WTC11 (cell line): ENCODE measurements at regions not wholly inside any gene's neighbourhood (a gene's known extent, or its start where the extent isn't known, plus 50 kb on each side); places are given as distances from the start of the nearest gene placed in this dataset.

ENCODE experiments used
- ATF1 ChIP-seq: sonication (generic); formaldehyde crosslinking; IDR thresholded peaks from 2 replicates; pipeline ENCODE4 v1.8.1; 2023; ENCODE audit warnings: mild to moderate bottlenecking, moderate library complexity, missing genetic modification reagents
- CREB1 ChIP-seq: sonication (generic); formaldehyde crosslinking; IDR thresholded peaks from 2 replicates; pipeline ENCODE4 v1.8.0; 2023; ENCODE audit warnings: mild to moderate bottlenecking, missing genetic modification reagents
- FOXJ3 ChIP-seq: sonication (generic); formaldehyde crosslinking; IDR thresholded peaks from 2 replicates; pipeline ENCODE4 v1.9.0; 2021; ENCODE audit warnings: missing genetic modification reagents, mild to moderate bottlenecking, borderline replicate concordance
- FOXP1 ChIP-seq: sonication (generic); formaldehyde crosslinking; IDR thresholded peaks from 2 replicates; pipeline ENCODE4 v1.8.0; 2022; ENCODE audit warnings: missing genetic modification reagents, mild to moderate bottlenecking, moderate library complexity, borderline replicate concordance
- IRF2 ChIP-seq: sonication (generic); formaldehyde crosslinking; IDR thresholded peaks from 2 replicates; pipeline ENCODE4 v1.8.0; 2022; ENCODE audit warnings: low read depth, missing genetic modification reagents, borderline replicate concordance
- JUN ChIP-seq: sonication (generic); formaldehyde crosslinking; IDR thresholded peaks from 2 replicates; pipeline ENCODE4 v1.8.0; 2023; ENCODE audit warnings: mild to moderate bottlenecking, missing genetic modification reagents
- NR1H2 ChIP-seq: sonication (generic); formaldehyde crosslinking; IDR thresholded peaks from 2 replicates; pipeline ENCODE4 v1.9.0; 2021; ENCODE audit warnings: mild to moderate bottlenecking, moderate library complexity, missing genetic modification reagents
- SMAD4 ChIP-seq: sonication (generic); formaldehyde crosslinking; IDR thresholded peaks from 2 replicates; pipeline ENCODE4 v1.8.0; 2022; ENCODE audit warnings: mild to moderate bottlenecking, missing genetic modification reagents
- ZNF263 ChIP-seq: sonication (generic); formaldehyde crosslinking; IDR thresholded peaks from 2 replicates; pipeline ENCODE4 v1.8.1; 2022; ENCODE audit warnings: low read depth, mild to moderate bottlenecking, moderate library complexity, missing genetic modification reagents
- ZNF396 ChIP-seq: fragments of 250-450 bp; sonication (Bioruptor Pico); IDR thresholded peaks from 2 replicates; pipeline ENCODE4 v1.8.0; 2021; ENCODE audit warnings: mild to moderate bottlenecking, moderate library complexity, borderline replicate concordance
- TF ChIP-seq, protein P1 (sequence below): sonication (generic); formaldehyde crosslinking; IDR thresholded peaks from 2 replicates; pipeline ENCODE4 v1.8.1; 2023; ENCODE audit warnings: mild to moderate bottlenecking, moderate library complexity, missing genetic modification reagents
- TF ChIP-seq, protein P2 (sequence below): fragments of 200-600 bp; IDR thresholded peaks from 2 replicates; pipeline ENCODE4 v1.8.0; 2022; ENCODE audit warnings: antibody characterized with exemption
- TF ChIP-seq, protein P3 (sequence below): sonication (generic); formaldehyde crosslinking; IDR thresholded peaks from 2 replicates; pipeline ENCODE4 v1.8.0; 2022; ENCODE audit warnings: mild to moderate bottlenecking, missing genetic modification reagents
- TF ChIP-seq, protein P4 (sequence below): sonication (generic); formaldehyde crosslinking; IDR thresholded peaks from 2 replicates; pipeline ENCODE4 v1.8.1; 2022; ENCODE audit warnings: low read depth, missing genetic modification reagents, borderline replicate concordance

DNA sequence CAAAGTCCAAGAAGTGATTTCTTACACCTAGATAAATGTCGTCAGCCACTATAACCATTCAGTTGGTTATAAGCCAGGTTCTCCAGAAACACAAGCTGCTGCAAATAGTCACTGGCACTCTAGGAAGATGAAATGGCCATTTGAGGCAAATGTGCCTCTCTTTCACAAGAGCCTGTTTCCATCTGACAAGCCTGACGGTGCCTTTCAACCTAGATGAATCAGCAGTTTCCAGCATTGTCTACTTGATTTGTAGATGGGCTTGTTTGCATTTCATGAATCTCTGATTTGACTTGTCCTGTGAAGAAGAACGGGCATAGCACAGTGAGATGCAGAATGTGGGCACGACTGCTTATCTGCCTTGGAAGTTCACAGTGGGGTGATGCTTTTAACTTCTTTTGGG is 327.2 kb downstream of the LMO7 start:
- TF ChIP-seq ZNF263 (CRISPR knock-in tag) (no peak), JUN (CRISPR knock-in tag) (no peak), ATF1 (CRISPR knock-in tag) (no peak), ZNF396 (CRISPR knock-in tag) (no peak), FOXP1 (CRISPR knock-in tag) (no peak), IRF2 (CRISPR knock-in tag) (no peak), NR1H2 (no peak), SMAD4 (CRISPR knock-in tag) (no peak), CREB1 (CRISPR knock-in tag) (no peak), FOXJ3 (CRISPR knock-in tag) (no peak)
- TF ChIP-seq, protein P1, sequence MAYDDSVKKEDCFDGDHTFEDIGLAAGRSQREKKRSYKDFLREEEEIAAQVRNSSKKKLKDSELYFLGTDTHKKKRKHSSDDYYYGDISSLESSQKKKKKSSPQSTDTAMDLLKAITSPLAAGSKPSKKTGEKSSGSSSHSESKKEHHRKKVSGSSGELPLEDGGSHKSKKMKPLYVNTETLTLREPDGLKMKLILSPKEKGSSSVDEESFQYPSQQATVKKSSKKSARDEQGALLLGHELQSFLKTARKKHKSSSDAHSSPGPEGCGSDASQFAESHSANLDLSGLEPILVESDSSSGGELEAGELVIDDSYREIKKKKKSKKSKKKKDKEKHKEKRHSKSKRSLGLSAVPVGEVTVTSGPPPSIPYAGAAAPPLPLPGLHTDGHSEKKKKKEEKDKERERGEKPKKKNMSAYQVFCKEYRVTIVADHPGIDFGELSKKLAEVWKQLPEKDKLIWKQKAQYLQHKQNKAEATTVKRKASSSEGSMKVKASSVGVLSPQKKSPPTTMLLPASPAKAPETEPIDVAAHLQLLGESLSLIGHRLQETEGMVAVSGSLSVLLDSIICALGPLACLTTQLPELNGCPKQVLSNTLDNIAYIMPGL (CRISPR knock-in tag): no peak
- TF ChIP-seq, protein P2, sequence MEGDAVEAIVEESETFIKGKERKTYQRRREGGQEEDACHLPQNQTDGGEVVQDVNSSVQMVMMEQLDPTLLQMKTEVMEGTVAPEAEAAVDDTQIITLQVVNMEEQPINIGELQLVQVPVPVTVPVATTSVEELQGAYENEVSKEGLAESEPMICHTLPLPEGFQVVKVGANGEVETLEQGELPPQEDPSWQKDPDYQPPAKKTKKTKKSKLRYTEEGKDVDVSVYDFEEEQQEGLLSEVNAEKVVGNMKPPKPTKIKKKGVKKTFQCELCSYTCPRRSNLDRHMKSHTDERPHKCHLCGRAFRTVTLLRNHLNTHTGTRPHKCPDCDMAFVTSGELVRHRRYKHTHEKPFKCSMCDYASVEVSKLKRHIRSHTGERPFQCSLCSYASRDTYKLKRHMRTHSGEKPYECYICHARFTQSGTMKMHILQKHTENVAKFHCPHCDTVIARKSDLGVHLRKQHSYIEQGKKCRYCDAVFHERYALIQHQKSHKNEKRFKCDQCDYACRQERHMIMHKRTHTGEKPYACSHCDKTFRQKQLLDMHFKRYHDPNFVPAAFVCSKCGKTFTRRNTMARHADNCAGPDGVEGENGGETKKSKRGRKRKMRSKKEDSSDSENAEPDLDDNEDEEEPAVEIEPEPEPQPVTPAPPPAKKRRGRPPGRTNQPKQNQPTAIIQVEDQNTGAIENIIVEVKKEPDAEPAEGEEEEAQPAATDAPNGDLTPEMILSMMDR: no peak
- TF ChIP-seq, protein P3, sequence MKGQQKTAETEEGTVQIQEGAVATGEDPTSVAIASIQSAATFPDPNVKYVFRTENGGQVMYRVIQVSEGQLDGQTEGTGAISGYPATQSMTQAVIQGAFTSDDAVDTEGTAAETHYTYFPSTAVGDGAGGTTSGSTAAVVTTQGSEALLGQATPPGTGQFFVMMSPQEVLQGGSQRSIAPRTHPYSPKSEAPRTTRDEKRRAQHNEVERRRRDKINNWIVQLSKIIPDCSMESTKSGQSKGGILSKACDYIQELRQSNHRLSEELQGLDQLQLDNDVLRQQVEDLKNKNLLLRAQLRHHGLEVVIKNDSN (CRISPR knock-in tag): no peak
- TF ChIP-seq, protein P4, sequence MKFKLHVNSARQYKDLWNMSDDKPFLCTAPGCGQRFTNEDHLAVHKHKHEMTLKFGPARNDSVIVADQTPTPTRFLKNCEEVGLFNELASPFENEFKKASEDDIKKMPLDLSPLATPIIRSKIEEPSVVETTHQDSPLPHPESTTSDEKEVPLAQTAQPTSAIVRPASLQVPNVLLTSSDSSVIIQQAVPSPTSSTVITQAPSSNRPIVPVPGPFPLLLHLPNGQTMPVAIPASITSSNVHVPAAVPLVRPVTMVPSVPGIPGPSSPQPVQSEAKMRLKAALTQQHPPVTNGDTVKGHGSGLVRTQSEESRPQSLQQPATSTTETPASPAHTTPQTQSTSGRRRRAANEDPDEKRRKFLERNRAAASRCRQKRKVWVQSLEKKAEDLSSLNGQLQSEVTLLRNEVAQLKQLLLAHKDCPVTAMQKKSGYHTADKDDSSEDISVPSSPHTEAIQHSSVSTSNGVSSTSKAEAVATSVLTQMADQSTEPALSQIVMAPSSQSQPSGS: no peak
